ENCODE measurements at regions not wholly inside any gene's neighbourhood (a gene's known extent, or its start where the extent isn't known, plus 50 kb on each side); places are given as distances from the start of the nearest gene placed in this dataset.

DNA sequence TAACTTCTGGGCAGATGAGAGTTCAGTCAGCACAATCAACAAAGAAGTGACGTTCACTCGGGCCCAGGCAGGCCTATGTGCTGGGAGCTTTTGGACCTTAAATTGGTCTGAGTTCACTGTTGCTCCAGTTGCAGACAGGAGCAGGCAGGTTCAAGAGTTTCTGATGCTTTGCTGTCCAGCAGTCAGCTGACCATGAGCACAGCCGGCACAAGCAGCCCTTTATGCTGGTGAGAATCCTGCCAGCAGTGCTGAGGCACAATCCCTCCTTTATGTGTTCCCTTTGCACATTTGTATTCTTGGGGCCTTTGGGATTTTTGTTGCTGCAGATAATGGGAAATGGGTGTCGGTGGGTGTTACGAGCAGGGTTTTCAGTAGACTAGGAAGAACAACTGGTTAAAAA lies 81.2 kb upstream of the GOLGA8J start:
- H3K27me3 ChIP-seq (ENCODE audit: low read depth, low read length) = peaks cover 21% of the 10 kb centered on the region; the same call in 1 of the 2 replicates
- no peak overlapping the region for H3K9ac ChIP-seq (ENCODE audit: low read length)
- no peaks in the 10 kb centered on the region for H3K36me3 ChIP-seq (replicated peaks; ENCODE audit: low read depth, low read length)
- H3K79me2 ChIP-seq (ENCODE audit: low read length) = no peaks in the 10 kb centered on the region
- no peaks in the 10 kb centered on the region for H4K20me1 ChIP-seq (ENCODE audit: insufficient read depth, low read length)
- H3K4me1 ChIP-seq (ENCODE audit: low read length) = no peaks in the 10 kb centered on the region
- no peaks in the 10 kb centered on the region for H3K9me3 ChIP-seq (ENCODE audit: insufficient read depth, low read length)
- H3K4me3 ChIP-seq (ENCODE audit: low read length) = no peak overlapping the region
- H2AFZ ChIP-seq (ENCODE audit: low read depth, low read length) = no peak overlapping the region
- no peak overlapping the region for H3K4me2 ChIP-seq (ENCODE audit: low read length)
- H3K27ac ChIP-seq (ENCODE audit: low read length) = no peak overlapping the region
- no peak for TF ChIP-seq EZH2phosphoT487 (IDR thresholded peaks at IDR 0.05; ENCODE audit: low read depth)
- TF ChIP-seq, protein P1, sequence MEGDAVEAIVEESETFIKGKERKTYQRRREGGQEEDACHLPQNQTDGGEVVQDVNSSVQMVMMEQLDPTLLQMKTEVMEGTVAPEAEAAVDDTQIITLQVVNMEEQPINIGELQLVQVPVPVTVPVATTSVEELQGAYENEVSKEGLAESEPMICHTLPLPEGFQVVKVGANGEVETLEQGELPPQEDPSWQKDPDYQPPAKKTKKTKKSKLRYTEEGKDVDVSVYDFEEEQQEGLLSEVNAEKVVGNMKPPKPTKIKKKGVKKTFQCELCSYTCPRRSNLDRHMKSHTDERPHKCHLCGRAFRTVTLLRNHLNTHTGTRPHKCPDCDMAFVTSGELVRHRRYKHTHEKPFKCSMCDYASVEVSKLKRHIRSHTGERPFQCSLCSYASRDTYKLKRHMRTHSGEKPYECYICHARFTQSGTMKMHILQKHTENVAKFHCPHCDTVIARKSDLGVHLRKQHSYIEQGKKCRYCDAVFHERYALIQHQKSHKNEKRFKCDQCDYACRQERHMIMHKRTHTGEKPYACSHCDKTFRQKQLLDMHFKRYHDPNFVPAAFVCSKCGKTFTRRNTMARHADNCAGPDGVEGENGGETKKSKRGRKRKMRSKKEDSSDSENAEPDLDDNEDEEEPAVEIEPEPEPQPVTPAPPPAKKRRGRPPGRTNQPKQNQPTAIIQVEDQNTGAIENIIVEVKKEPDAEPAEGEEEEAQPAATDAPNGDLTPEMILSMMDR (IDR thresholded peaks at IDR 0.05; ENCODE audit: low read depth, low read length) = no peak

DNA sequence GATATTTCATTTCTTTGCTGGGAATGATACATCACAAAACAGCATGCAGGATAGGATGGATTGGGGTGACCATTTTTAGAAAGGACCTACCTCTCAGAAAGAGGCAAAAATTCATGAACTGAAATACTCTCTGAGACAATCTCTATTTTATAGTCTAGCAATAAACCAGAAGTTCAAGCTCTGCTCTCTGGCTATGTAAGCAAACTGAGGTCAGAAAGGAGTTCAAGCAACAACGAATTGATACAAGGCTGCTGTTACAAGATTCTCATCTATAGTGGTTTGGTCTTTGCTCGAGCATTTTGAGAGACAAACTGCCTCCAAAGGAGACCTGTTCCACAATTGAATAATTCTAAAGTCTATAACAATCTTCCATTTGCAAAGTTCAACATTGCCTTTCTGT lies 84.7 kb upstream of the GOLGA8J start:
- no peak for TF ChIP-seq EZH2phosphoT487 (IDR thresholded peaks at IDR 0.05; ENCODE audit: low read depth)
- TF ChIP-seq, protein P1 (IDR thresholded peaks at IDR 0.05; ENCODE audit: low read depth, low read length) = no peak
- Histone ChIP-seq H3K27ac (ENCODE audit: low read length) (no peak overlapping the region), H3K9me3 (ENCODE audit: insufficient read depth, low read length) (no peaks in the 10 kb centered on the region), H3K79me2 (ENCODE audit: low read length) (no peaks in the 10 kb centered on the region), H3K4me3 (ENCODE audit: low read length) (no peak overlapping the region), H3K9ac (ENCODE audit: low read length) (no peak overlapping the region), H3K36me3 (replicated peaks; ENCODE audit: low read depth, low read length) (no peaks in the 10 kb centered on the region), H3K4me1 (ENCODE audit: low read length) (no peaks in the 10 kb centered on the region), H3K27me3 (ENCODE audit: low read depth, low read length) (peaks cover 9% of the 10 kb centered on the region; the same call in 1 of the 2 replicates), H4K20me1 (ENCODE audit: insufficient read depth, low read length) (no peaks in the 10 kb centered on the region), H3K4me2 (ENCODE audit: low read length) (no peak overlapping the region), H2AFZ (ENCODE audit: low read depth, low read length) (no peak overlapping the region)

DNA sequence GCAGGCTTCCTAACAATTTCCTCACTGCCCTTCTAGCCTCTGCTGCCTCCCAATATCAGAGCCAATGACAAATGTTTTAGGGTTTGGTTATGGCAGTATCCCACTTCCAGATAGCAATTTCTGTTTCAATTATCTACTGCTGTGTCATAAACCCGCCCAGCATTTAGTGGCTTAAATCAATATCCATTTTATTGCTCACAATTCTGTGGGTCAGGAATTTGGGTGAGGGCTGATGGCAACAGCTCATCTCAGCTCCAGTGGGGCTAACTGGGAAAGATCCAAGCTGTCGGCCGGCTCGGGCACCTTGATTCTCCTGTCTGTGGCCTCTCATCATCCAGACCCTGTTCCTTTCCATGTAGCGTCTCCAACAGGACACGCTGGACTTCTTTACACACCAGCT lies 85.3 kb upstream of the GOLGA8J start:
- Histone ChIP-seq H3K4me1 (ENCODE audit: low read length) (no peaks in the 10 kb centered on the region), H3K9me3 (ENCODE audit: insufficient read depth, low read length) (no peaks in the 10 kb centered on the region), H3K4me3 (ENCODE audit: low read length) (no peak overlapping the region), H3K36me3 (replicated peaks; ENCODE audit: low read depth, low read length) (no peaks in the 10 kb centered on the region), H4K20me1 (ENCODE audit: insufficient read depth, low read length) (no peaks in the 10 kb centered on the region), H3K79me2 (ENCODE audit: low read length) (no peaks in the 10 kb centered on the region), H2AFZ (ENCODE audit: low read depth, low read length) (no peak overlapping the region), H3K27me3 (ENCODE audit: low read depth, low read length) (peaks cover 9% of the 10 kb centered on the region; the same call in 1 of the 2 replicates), H3K4me2 (ENCODE audit: low read length) (no peak overlapping the region), H3K27ac (ENCODE audit: low read length) (no peak overlapping the region), H3K9ac (ENCODE audit: low read length) (no peak overlapping the region)
- TF ChIP-seq, protein P1 (IDR thresholded peaks at IDR 0.05; ENCODE audit: low read depth, low read length) = no peak
- no peak for TF ChIP-seq EZH2phosphoT487 (IDR thresholded peaks at IDR 0.05; ENCODE audit: low read depth)

DNA sequence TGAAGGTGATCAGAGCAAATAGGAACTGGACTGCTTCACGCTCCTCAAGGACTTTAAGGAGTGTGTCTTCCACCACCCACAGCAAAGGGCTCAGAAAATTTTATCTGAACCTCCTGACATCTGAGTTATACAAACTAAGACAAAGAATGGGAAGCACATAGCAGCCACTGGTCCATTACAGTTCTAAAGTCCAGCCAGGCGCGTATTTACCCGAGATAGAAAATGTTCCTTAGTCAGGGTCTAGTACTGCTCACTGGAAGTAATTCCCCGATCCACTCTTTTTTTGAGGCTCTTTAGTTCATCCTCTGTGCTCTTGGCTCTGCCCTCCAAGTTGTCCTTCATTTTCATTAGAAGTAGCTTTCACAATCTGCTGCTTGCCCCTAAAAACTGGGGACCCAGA lies 88.5 kb upstream of the GOLGA8J start:
- H2AFZ ChIP-seq (ENCODE audit: low read depth, low read length) = no peak overlapping the region
- H3K27ac ChIP-seq (ENCODE audit: low read length) = no peak overlapping the region
- no peak overlapping the region for H3K4me2 ChIP-seq (ENCODE audit: low read length)
- H3K79me2 ChIP-seq (ENCODE audit: low read length) = no peaks in the 10 kb centered on the region
- H3K36me3 ChIP-seq (replicated peaks; ENCODE audit: low read depth, low read length) = no peaks in the 10 kb centered on the region
- TF ChIP-seq, protein P1 (IDR thresholded peaks at IDR 0.05; ENCODE audit: low read depth, low read length) = no peak
- TF ChIP-seq EZH2phosphoT487 (IDR thresholded peaks at IDR 0.05; ENCODE audit: low read depth) = no peak
- no peaks in the 10 kb centered on the region for H3K9me3 ChIP-seq (ENCODE audit: insufficient read depth, low read length)
- H3K4me1 ChIP-seq (ENCODE audit: low read length) = no peaks in the 10 kb centered on the region
- no peak overlapping the region for H3K4me3 ChIP-seq (ENCODE audit: low read length)
- no peaks in the 10 kb centered on the region for H4K20me1 ChIP-seq (ENCODE audit: insufficient read depth, low read length)
- peaks cover 28% of the 10 kb centered on the region for H3K27me3 ChIP-seq (ENCODE audit: low read depth, low read length)
- H3K9ac ChIP-seq (ENCODE audit: low read length) = no peak overlapping the region

All from OCI-LY3 (cell line).